WTC11 (cell line): ENCODE measurements at regions not wholly inside any gene's neighbourhood (a gene's known extent, or its start where the extent isn't known, plus 50 kb on each side); places are given as distances from the start of the nearest gene placed in this dataset.

Source experiments
- ATAC-seq: fragments of 200-7000 bp; cut with Tn5 transposase; 2 replicates; pipeline ENCODE4 v1.10.0; 2021; ENCODE audit warnings: mild to moderate bottlenecking, moderate library complexity
- CTCF ChIA-PET: fragments of 300-600 bp; sonication (Branson Sonifier 250); formaldehyde crosslinking; loops from one replicate; lab custom pipeline; 2021; ENCODE audit warnings: antibody characterized with exemption; lab: Charles Lee
- POLR2A ChIA-PET: fragments of 350-600 bp; sonication (Branson Sonifier 250); formaldehyde crosslinking; loops from one replicate; lab custom pipeline; 2021; ENCODE audit warnings: antibody characterized with exemption; lab: Charles Lee
- DNase-seq: peaks from one replicate; pipeline ENCODE4 v3.0.0; 2021; ENCODE audit warnings: low spot score
- H3K27ac Mint-ChIP-seq: 2 replicates; pipeline ENCODE4 v1.8.0; 2021; ENCODE audit warnings: mixed read lengths
- H3K27me3 Mint-ChIP-seq: 2 replicates; pipeline ENCODE4 v1.8.0; 2021; ENCODE audit warnings: low read depth, mild to moderate bottlenecking, moderate library complexity, mixed read lengths
- H3K36me3 Mint-ChIP-seq: 2 replicates; pipeline ENCODE4 v1.8.0; 2021; ENCODE audit warnings: mixed read lengths
- H3K4me1 Mint-ChIP-seq: 2 replicates; pipeline ENCODE4 v1.8.0; 2022; ENCODE audit warnings: mixed read lengths
- H3K4me3 Mint-ChIP-seq: 2 replicates; pipeline ENCODE4 v1.8.0; 2021; ENCODE audit warnings: mild to moderate bottlenecking, moderate library complexity, mixed read lengths
- H3K9me3 Mint-ChIP-seq: 2 replicates; pipeline ENCODE4 v1.8.0; 2021; ENCODE audit warnings: mixed read lengths
- CBFB ChIP-seq: sonication (generic); formaldehyde crosslinking; IDR thresholded peaks from 2 replicates; pipeline ENCODE4 v1.8.1; 2022; ENCODE audit warnings: mild to moderate bottlenecking, low read depth, missing genetic modification reagents
- FOXJ3 ChIP-seq: sonication (generic); formaldehyde crosslinking; IDR thresholded peaks from 2 replicates; pipeline ENCODE4 v1.9.0; 2021; ENCODE audit warnings: missing genetic modification reagents, mild to moderate bottlenecking, borderline replicate concordance
- FOXP1 ChIP-seq: sonication (generic); formaldehyde crosslinking; IDR thresholded peaks from 2 replicates; pipeline ENCODE4 v1.8.0; 2022; ENCODE audit warnings: missing genetic modification reagents, mild to moderate bottlenecking, moderate library complexity, borderline replicate concordance
- KAT7 ChIP-seq: sonication (generic); formaldehyde crosslinking; IDR thresholded peaks from 2 replicates; pipeline ENCODE4 v1.8.1; 2023; ENCODE audit warnings: missing genetic modification reagents, mild to moderate bottlenecking, borderline replicate concordance
- MXD4 ChIP-seq: fragments of 250-450 bp; sonication (Bioruptor Pico); IDR thresholded peaks from 2 replicates; pipeline ENCODE4 v1.8.0; 2021; ENCODE audit warnings: mild to moderate bottlenecking, moderate library complexity, borderline replicate concordance
- NR1H2 ChIP-seq: sonication (generic); formaldehyde crosslinking; IDR thresholded peaks from 2 replicates; pipeline ENCODE4 v1.9.0; 2021; ENCODE audit warnings: mild to moderate bottlenecking, moderate library complexity, missing genetic modification reagents
- PREB ChIP-seq: sonication (generic); formaldehyde crosslinking; IDR thresholded peaks from 2 replicates; pipeline ENCODE4 v1.8.1; 2022; ENCODE audit warnings: mild to moderate bottlenecking, missing genetic modification reagents, moderate library complexity, borderline replicate concordance
- RELA ChIP-seq: sonication (generic); formaldehyde crosslinking; IDR thresholded peaks from 2 replicates; pipeline ENCODE4 v1.8.1; 2022; ENCODE audit warnings: missing genetic modification reagents, mild to moderate bottlenecking, borderline replicate concordance
- SOX15 ChIP-seq: fragments of 250-450 bp; sonication (Bioruptor Pico); IDR thresholded peaks from 2 replicates; pipeline ENCODE4 v1.9.0; 2021; ENCODE audit warnings: mild to moderate bottlenecking
- USF2 ChIP-seq: sonication (generic); formaldehyde crosslinking; IDR thresholded peaks from 2 replicates; pipeline ENCODE4 v1.8.1; 2023; ENCODE audit warnings: mild to moderate bottlenecking, missing genetic modification reagents, moderate library complexity
- ZBTB21 ChIP-seq: sonication (generic); formaldehyde crosslinking; IDR thresholded peaks from 2 replicates; pipeline ENCODE4 v1.8.1; 2023; ENCODE audit warnings: mild to moderate bottlenecking, missing genetic modification reagents, borderline replicate concordance
- ZNF263 ChIP-seq: sonication (generic); formaldehyde crosslinking; IDR thresholded peaks from 2 replicates; pipeline ENCODE4 v1.8.1; 2022; ENCODE audit warnings: low read depth, mild to moderate bottlenecking, moderate library complexity, missing genetic modification reagents
- ZNF396 ChIP-seq: fragments of 250-450 bp; sonication (Bioruptor Pico); IDR thresholded peaks from 2 replicates; pipeline ENCODE4 v1.8.0; 2021; ENCODE audit warnings: mild to moderate bottlenecking, moderate library complexity, borderline replicate concordance
- ZNF423 ChIP-seq: fragments of 250-450 bp; sonication (Bioruptor Pico); IDR thresholded peaks from 2 replicates; pipeline ENCODE4 v2.1.2; 2022; ENCODE audit warnings: mild to moderate bottlenecking, moderate library complexity
- ZNF425 ChIP-seq: fragments of 250-450 bp; sonication (Bioruptor Pico); conservative IDR thresholded peaks from 2 replicates; pipeline ENCODE4 v1.9.0; 2021; ENCODE audit warnings: mild to moderate bottlenecking
- TF ChIP-seq, protein P1 (sequence below): sonication (generic); formaldehyde crosslinking; IDR thresholded peaks from 2 replicates; pipeline ENCODE4 v1.8.1; 2023; ENCODE audit warnings: mild to moderate bottlenecking, missing genetic modification reagents
- TF ChIP-seq, protein P2 (sequence below): fragments of 250-450 bp; sonication (Bioruptor Pico); IDR thresholded peaks from 2 replicates; pipeline ENCODE4 v1.9.0; 2021; ENCODE audit warnings: moderate library complexity, mild to moderate bottlenecking, inconsistent platforms, borderline replicate concordance
- TF ChIP-seq, protein P3 (sequence below): sonication (generic); formaldehyde crosslinking; IDR thresholded peaks from 2 replicates; pipeline ENCODE4 v1.8.0; 2022; ENCODE audit warnings: mild to moderate bottlenecking, missing genetic modification reagents
- TF ChIP-seq, protein P4 (sequence below): sonication (generic); formaldehyde crosslinking; IDR thresholded peaks from 2 replicates; pipeline ENCODE4 v1.8.1; 2023; ENCODE audit warnings: mild to moderate bottlenecking, missing genetic modification reagents

- TF ChIP-seq, protein P1, sequence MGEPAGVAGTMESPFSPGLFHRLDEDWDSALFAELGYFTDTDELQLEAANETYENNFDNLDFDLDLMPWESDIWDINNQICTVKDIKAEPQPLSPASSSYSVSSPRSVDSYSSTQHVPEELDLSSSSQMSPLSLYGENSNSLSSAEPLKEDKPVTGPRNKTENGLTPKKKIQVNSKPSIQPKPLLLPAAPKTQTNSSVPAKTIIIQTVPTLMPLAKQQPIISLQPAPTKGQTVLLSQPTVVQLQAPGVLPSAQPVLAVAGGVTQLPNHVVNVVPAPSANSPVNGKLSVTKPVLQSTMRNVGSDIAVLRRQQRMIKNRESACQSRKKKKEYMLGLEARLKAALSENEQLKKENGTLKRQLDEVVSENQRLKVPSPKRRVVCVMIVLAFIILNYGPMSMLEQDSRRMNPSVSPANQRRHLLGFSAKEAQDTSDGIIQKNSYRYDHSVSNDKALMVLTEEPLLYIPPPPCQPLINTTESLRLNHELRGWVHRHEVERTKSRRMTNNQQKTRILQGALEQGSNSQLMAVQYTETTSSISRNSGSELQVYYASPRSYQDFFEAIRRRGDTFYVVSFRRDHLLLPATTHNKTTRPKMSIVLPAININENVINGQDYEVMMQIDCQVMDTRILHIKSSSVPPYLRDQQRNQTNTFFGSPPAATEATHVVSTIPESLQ (CRISPR knock-in tag) = no peak
- TF ChIP-seq ZNF423 (CRISPR knock-in tag) (no peak), MXD4 (CRISPR knock-in tag) (no peak)
Observed at GRCh38 chr10:129307141-129307540, 159.9 kb upstream of the MGMT start (continued).

- H3K36me3 Mint-ChIP-seq = no peaks in the 10 kb centered on the region
- TF ChIP-seq, protein P2, sequence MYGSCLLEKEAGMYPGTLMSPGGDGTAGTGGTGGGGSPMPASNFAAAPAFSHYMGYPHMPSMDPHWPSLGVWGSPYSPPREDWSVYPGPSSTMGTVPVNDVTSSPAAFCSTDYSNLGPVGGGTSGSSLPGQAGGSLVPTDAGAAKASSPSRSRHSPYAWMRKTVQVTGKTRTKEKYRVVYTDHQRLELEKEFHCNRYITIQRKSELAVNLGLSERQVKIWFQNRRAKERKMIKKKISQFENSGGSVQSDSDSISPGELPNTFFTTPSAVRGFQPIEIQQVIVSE (CRISPR knock-in tag) = no peak
- TF ChIP-seq USF2 (no peak), ZNF263 (CRISPR knock-in tag) (no peak), ZNF396 (no peak), FOXJ3 (CRISPR knock-in tag) (no peak), FOXP1 (no peak), ZNF425 (no peak), RELA (CRISPR knock-in tag) (no peak), ZBTB21 (CRISPR knock-in tag) (no peak), KAT7 (CRISPR knock-in tag) (no peak), NR1H2 (CRISPR knock-in tag) (no peak), CBFB (no peak), SOX15 (CRISPR knock-in tag) (no peak), PREB (no peak)
- TF ChIP-seq, protein P3, sequence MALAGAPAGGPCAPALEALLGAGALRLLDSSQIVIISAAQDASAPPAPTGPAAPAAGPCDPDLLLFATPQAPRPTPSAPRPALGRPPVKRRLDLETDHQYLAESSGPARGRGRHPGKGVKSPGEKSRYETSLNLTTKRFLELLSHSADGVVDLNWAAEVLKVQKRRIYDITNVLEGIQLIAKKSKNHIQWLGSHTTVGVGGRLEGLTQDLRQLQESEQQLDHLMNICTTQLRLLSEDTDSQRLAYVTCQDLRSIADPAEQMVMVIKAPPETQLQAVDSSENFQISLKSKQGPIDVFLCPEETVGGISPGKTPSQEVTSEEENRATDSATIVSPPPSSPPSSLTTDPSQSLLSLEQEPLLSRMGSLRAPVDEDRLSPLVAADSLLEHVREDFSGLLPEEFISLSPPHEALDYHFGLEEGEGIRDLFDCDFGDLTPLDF = no peak
- TF ChIP-seq, protein P4, sequence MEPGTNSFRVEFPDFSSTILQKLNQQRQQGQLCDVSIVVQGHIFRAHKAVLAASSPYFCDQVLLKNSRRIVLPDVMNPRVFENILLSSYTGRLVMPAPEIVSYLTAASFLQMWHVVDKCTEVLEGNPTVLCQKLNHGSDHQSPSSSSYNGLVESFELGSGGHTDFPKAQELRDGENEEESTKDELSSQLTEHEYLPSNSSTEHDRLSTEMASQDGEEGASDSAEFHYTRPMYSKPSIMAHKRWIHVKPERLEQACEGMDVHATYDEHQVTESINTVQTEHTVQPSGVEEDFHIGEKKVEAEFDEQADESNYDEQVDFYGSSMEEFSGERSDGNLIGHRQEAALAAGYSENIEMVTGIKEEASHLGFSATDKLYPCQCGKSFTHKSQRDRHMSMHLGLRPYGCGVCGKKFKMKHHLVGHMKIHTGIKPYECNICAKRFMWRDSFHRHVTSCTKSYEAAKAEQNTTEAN (CRISPR knock-in tag) = no peak
- ChIA-PET CTCF (no interaction called here), POLR2A (no interaction called here)
- H3K27ac Mint-ChIP-seq = no peak overlapping the region
- H3K27me3 Mint-ChIP-seq = no peaks in the 10 kb centered on the region
- no peaks in the 10 kb centered on the region for H3K4me1 Mint-ChIP-seq
- ATAC-seq (no peak), DNase-seq (no peak)
- H3K9me3 Mint-ChIP-seq = peaks cover 3% of the 10 kb centered on the region; the same call in 1 of the 2 replicates
- no peak overlapping the region for H3K4me3 Mint-ChIP-seq
Observed at GRCh38 chr10:129308953-129309564, 158.0 kb upstream of the MGMT start.
